ENCODE measurements at regions not wholly inside any gene's neighbourhood (a gene's known extent, or its start where the extent isn't known, plus 50 kb on each side); places are given as distances from the start of the nearest gene placed in this dataset.
A peak's percentile ranks its signal among the peaks of the same experiment; 100 is the strongest.

DNA sequence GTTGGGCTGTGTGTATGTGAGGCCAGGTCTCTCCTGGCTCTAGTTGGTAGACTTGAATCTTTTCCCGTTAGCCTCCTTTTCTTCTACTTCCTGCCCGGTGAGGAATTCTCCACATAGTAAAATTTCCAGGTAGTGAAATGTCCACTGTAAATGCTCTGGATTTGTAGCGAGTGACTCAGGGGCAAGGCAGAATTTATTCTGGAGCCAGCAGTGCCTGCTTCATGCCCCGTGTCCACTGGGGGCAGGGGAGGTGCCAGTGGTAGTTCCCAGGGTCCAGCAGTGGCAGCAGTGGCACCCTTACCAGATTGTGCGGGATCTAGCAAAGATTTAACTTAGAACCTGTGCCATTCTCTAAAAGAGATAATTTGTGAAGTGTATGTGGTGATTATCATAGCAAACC is 74.5 kb upstream of the USP24 start:
- Histone ChIP-seq H4K8ac (ENCODE audit: low read depth, low read length) (no peak overlapping the region), H3K9me3 (replicated peaks in 1 of 2; ENCODE audit: control insufficient read depth in 2 of 2, insufficient read depth in 1 of 2, low read depth in 1 of 2, low read length in 2 of 2) (no peaks in the 10 kb centered on the region), H2BK12ac (ENCODE audit: low read length) (no peak overlapping the region), H2BK15ac (ENCODE audit: low read length) (no peak overlapping the region), H3K9ac (ENCODE audit: low read depth, low read length, poor library complexity) (no peak overlapping the region), H3K4me2 (ENCODE audit: insufficient read depth, low read length, poor library complexity, severe bottlenecking) (no peak overlapping the region), H3K79me1 (ENCODE audit: low read depth, low read length) (peaks cover 1% of the 10 kb centered on the region), H3K27me3 (ENCODE audit: control insufficient read depth in 3 of 3, insufficient read depth in 3 of 3, low read depth in 1 of 3, low read length in 3 of 3) (no peaks in the 10 kb centered on the region), H3K14ac (ENCODE audit: low read length) (no peak overlapping the region), H3K36me3 (replicated peaks in 1 of 2; ENCODE audit: control insufficient read depth in 2 of 2, insufficient read depth in 2 of 2, low read length in 2 of 2) (no peaks in the 10 kb centered on the region), H3K18ac (ENCODE audit: low read length) (no peak overlapping the region), H2BK5ac (ENCODE audit: low read length) (no peak overlapping the region), H3K4me1 (ENCODE audit: control insufficient read depth in 2 of 2, insufficient read depth in 1 of 2, low read depth in 1 of 2, low read length in 2 of 2) (no peaks in the 10 kb centered on the region), H3K23ac (ENCODE audit: low read depth, low read length, poor library complexity) (no peak overlapping the region), H2AK5ac (ENCODE audit: low read depth, low read length) (no peak overlapping the region), H2AFZ (ENCODE audit: low read length) (no peak overlapping the region), H3K27ac (replicated peaks; ENCODE audit: low read length) (no peak overlapping the region), H3K4me3 (ENCODE audit: low read length in 2 of 2) (no peak overlapping the region), H4K91ac (ENCODE audit: low read depth, low read length, poor library complexity) (no peak overlapping the region), H2BK120ac (ENCODE audit: low read depth, low read length) (no peak overlapping the region), H3K4ac (ENCODE audit: low read length) (no peak overlapping the region)
- DNase-seq (ENCODE audit: low spot score), result no peak
- WGBS, 2 donors (ENCODE audit: extremely low coverage in 2 of 2, insufficient read length in 2 of 2, insufficient replicate concordance in 1 of 2), result no CpG with 5 or more reads among the region's 5 CpGs

DNA sequence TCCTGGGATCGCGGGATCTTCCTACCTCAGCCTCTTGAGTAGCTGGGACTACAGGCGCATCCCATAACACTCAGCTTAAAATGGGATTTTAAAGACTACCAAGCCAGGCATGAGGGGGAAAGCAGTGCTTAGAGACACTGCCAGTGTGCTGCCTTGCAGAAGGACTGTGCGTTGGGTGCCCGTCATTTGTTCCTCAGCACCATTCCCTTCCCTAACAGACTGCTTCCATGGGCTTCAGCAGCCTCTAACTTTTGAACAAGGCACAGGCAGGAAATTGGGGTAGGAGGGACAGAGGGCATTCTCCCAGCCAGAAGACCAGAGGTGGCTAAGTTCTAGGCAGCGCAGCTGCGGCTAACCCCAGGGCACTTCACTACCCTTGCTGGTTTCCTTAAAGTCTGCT is 73.9 kb upstream of the USP24 start:
- no peaks in the 10 kb centered on the region for H3K9me3 ChIP-seq (replicated peaks in 1 of 2; ENCODE audit: control insufficient read depth in 2 of 2, insufficient read depth in 1 of 2, low read depth in 1 of 2, low read length in 2 of 2)
- no CpG with 5 or more reads among the region's 7 CpGs for WGBS, 2 donors (ENCODE audit: extremely low coverage in 2 of 2, insufficient read length in 2 of 2, insufficient replicate concordance in 1 of 2)

DNA sequence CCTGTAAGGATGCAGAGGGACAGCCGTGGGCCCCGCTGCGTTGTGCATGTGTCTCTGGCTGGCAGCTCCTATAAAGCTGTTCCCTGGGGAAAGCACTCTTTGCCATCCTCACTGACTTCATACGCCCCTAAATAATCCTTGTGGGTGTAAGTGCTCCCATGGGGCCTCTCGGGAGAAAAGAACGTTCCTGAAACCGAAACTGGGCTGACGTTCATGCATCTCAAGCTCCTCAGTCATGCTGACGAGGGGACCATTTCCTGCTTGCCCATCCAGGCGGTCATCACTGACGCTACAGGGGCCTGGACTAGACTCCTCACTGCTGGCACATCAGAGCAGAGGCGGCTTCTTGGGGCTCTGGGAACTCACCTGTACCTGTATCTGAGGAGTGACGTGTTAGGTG is 73.1 kb upstream of the USP24 start:
- no peak for DNase-seq (ENCODE audit: low spot score)
- Histone ChIP-seq H3K79me1 (ENCODE audit: low read depth, low read length) (peaks cover 1% of the 10 kb centered on the region), H2BK12ac (ENCODE audit: low read length) (no peak overlapping the region), H3K4me1 (ENCODE audit: control insufficient read depth in 2 of 2, insufficient read depth in 1 of 2, low read depth in 1 of 2, low read length in 2 of 2) (no peaks in the 10 kb centered on the region), H3K27ac (replicated peaks; ENCODE audit: low read length) (no peak overlapping the region), H4K8ac (ENCODE audit: low read depth, low read length) (no peak overlapping the region), H3K9ac (ENCODE audit: low read depth, low read length, poor library complexity) (no peak overlapping the region), H2BK15ac (ENCODE audit: low read length) (no peak overlapping the region), H2BK5ac (ENCODE audit: low read length) (no peak overlapping the region), H3K9me3 (replicated peaks in 1 of 2; ENCODE audit: control insufficient read depth in 2 of 2, insufficient read depth in 1 of 2, low read depth in 1 of 2, low read length in 2 of 2) (no peaks in the 10 kb centered on the region), H3K14ac (ENCODE audit: low read length) (no peak overlapping the region), H3K4me2 (ENCODE audit: insufficient read depth, low read length, poor library complexity, severe bottlenecking) (no peak overlapping the region), H2BK120ac (ENCODE audit: low read depth, low read length) (no peak overlapping the region), H4K91ac (ENCODE audit: low read depth, low read length, poor library complexity) (no peak overlapping the region), H3K4ac (ENCODE audit: low read length) (no peak overlapping the region), H3K18ac (ENCODE audit: low read length) (no peak overlapping the region), H2AK5ac (ENCODE audit: low read depth, low read length) (no peak overlapping the region), H3K4me3 (ENCODE audit: low read length in 2 of 2) (no peak overlapping the region), H2AFZ (ENCODE audit: low read length) (no peak overlapping the region), H3K27me3 (ENCODE audit: control insufficient read depth in 3 of 3, insufficient read depth in 3 of 3, low read depth in 1 of 3, low read length in 3 of 3) (no peaks in the 10 kb centered on the region), H3K23ac (ENCODE audit: low read depth, low read length, poor library complexity) (no peak overlapping the region), H3K36me3 (replicated peaks in 1 of 2; ENCODE audit: control insufficient read depth in 2 of 2, insufficient read depth in 2 of 2, low read length in 2 of 2) (no peaks in the 10 kb centered on the region)
- WGBS, 2 donors (ENCODE audit: extremely low coverage in 2 of 2, insufficient read length in 2 of 2, insufficient replicate concordance in 1 of 2), result no CpG with 5 or more reads among the region's 13 CpGs

More for the DNA sequence above, 73.9 kb upstream of the USP24 start:
- H3K27ac ChIP-seq (replicated peaks; ENCODE audit: low read length), result no peak overlapping the region
- no peak overlapping the region for H3K23ac ChIP-seq (ENCODE audit: low read depth, low read length, poor library complexity)
- H2AFZ ChIP-seq (ENCODE audit: low read length), result no peak overlapping the region
- H2BK120ac ChIP-seq (ENCODE audit: low read depth, low read length), result no peak overlapping the region
- no peak overlapping the region for H3K9ac ChIP-seq (ENCODE audit: low read depth, low read length, poor library complexity)
- no peaks in the 10 kb centered on the region for H3K4me1 ChIP-seq (ENCODE audit: control insufficient read depth in 2 of 2, insufficient read depth in 1 of 2, low read depth in 1 of 2, low read length in 2 of 2)
- no peak overlapping the region for H2BK12ac ChIP-seq (ENCODE audit: low read length)
- H3K79me1 ChIP-seq (ENCODE audit: low read depth, low read length), result peaks cover 1% of the 10 kb centered on the region
- no peaks in the 10 kb centered on the region for H3K36me3 ChIP-seq (replicated peaks in 1 of 2; ENCODE audit: control insufficient read depth in 2 of 2, insufficient read depth in 2 of 2, low read length in 2 of 2)
- H3K4me3 ChIP-seq (ENCODE audit: low read length in 2 of 2), result peak overlapping the region in 1 of 2 donors; percentile 33
- no peak overlapping the region for H3K18ac ChIP-seq (ENCODE audit: low read length)
- H2BK5ac ChIP-seq (ENCODE audit: low read length), result no peak overlapping the region
- H3K4ac ChIP-seq (ENCODE audit: low read length), result no peak overlapping the region
- H2BK15ac ChIP-seq (ENCODE audit: low read length), result no peak overlapping the region
- H4K91ac ChIP-seq (ENCODE audit: low read depth, low read length, poor library complexity), result no peak overlapping the region
- H3K14ac ChIP-seq (ENCODE audit: low read length), result no peak overlapping the region
- H4K8ac ChIP-seq (ENCODE audit: low read depth, low read length), result no peak overlapping the region
- H3K27me3 ChIP-seq (ENCODE audit: control insufficient read depth in 3 of 3, insufficient read depth in 3 of 3, low read depth in 1 of 3, low read length in 3 of 3), result no peaks in the 10 kb centered on the region
- H2AK5ac ChIP-seq (ENCODE audit: low read depth, low read length), result no peak overlapping the region
- no peak for DNase-seq (ENCODE audit: low spot score)
- H3K4me2 ChIP-seq (ENCODE audit: insufficient read depth, low read length, poor library complexity, severe bottlenecking), result no peak overlapping the region

DNA sequence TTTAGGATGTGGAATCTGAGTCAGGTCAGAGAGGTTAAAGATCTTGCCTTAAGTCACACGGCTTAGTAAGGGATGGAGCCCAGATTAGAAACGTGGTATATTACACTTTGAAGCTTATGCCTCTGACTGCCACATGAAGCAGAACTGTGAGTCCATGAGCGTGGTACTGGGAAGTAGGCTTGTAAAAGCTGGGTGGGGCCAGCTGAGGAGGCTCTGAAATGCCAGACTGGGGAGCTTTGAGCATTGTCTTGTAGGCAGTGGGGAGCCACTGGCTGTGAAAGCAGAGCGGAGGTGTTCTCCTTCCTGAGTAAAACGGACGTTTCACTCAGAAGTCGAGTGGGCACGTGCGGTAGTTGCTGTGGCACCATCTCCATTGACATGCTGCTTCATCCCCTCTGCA is 72.6 kb upstream of the USP24 start:
- no peak overlapping the region for H2AK5ac ChIP-seq (ENCODE audit: low read depth, low read length)
- H3K23ac ChIP-seq (ENCODE audit: low read depth, low read length, poor library complexity), result peak overlapping the region; percentile 25
- peaks cover 1% of the 10 kb centered on the region for H3K79me1 ChIP-seq (ENCODE audit: low read depth, low read length)
- H4K8ac ChIP-seq (ENCODE audit: low read depth, low read length), result no peak overlapping the region
- no peak overlapping the region for H3K4ac ChIP-seq (ENCODE audit: low read length)
- no peak overlapping the region for H2BK5ac ChIP-seq (ENCODE audit: low read length)
- H3K14ac ChIP-seq (ENCODE audit: low read length), result no peak overlapping the region
- H2AFZ ChIP-seq (ENCODE audit: low read length), result no peak overlapping the region
- H3K4me2 ChIP-seq (ENCODE audit: insufficient read depth, low read length, poor library complexity, severe bottlenecking), result no peak overlapping the region
- H3K27me3 ChIP-seq (ENCODE audit: control insufficient read depth in 3 of 3, insufficient read depth in 3 of 3, low read depth in 1 of 3, low read length in 3 of 3), result no peaks in the 10 kb centered on the region
- DNase-seq (ENCODE audit: low spot score), result no peak
- H2BK15ac ChIP-seq (ENCODE audit: low read length), result no peak overlapping the region
- no peak overlapping the region for H3K4me3 ChIP-seq (ENCODE audit: low read length in 2 of 2)
- H3K9me3 ChIP-seq (replicated peaks in 1 of 2; ENCODE audit: control insufficient read depth in 2 of 2, insufficient read depth in 1 of 2, low read depth in 1 of 2, low read length in 2 of 2), result no peaks in the 10 kb centered on the region
- no peak overlapping the region for H2BK120ac ChIP-seq (ENCODE audit: low read depth, low read length)
- H4K91ac ChIP-seq (ENCODE audit: low read depth, low read length, poor library complexity), result no peak overlapping the region
- no peaks in the 10 kb centered on the region for H3K4me1 ChIP-seq (ENCODE audit: control insufficient read depth in 2 of 2, insufficient read depth in 1 of 2, low read depth in 1 of 2, low read length in 2 of 2)
- H3K9ac ChIP-seq (ENCODE audit: low read depth, low read length, poor library complexity), result no peak overlapping the region
- no CpG with 5 or more reads among the region's 9 CpGs for WGBS, 2 donors (ENCODE audit: extremely low coverage in 2 of 2, insufficient read length in 2 of 2, insufficient replicate concordance in 1 of 2)
- no peak overlapping the region for H2BK12ac ChIP-seq (ENCODE audit: low read length)
- H3K18ac ChIP-seq (ENCODE audit: low read length), result no peak overlapping the region
- no peak overlapping the region for H3K27ac ChIP-seq (replicated peaks; ENCODE audit: low read length)
- H3K36me3 ChIP-seq (replicated peaks in 1 of 2; ENCODE audit: control insufficient read depth in 2 of 2, insufficient read depth in 2 of 2, low read length in 2 of 2), result no peaks in the 10 kb centered on the region

Data from neuronal stem cell (in vitro differentiated cells).